ENCODE measurements at regions not wholly inside any gene's neighbourhood (a gene's known extent, or its start where the extent isn't known, plus 50 kb on each side); places are given as distances from the start of the nearest gene placed in this dataset.

DNA sequence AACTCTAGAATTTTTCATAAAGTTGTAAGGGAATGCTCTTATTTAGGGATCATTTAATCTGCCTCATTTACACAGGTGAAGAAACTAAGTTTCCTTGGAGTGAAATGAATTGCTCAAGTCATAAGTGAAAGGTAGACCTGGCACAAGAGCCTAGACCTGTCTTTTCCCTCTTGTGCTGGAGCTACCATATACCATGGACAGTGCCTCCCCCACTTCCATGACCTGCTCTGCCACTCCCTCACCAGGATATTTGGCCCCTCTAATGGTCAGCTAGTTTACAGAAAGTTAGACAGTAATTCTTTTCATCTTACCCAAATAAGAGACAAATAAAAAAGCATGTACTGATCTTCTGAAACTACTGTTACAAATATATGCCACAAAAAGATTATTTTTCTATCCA, 105.5 kb upstream of the ACO1 start:
- no peak for DNase-seq (ENCODE audit: low read depth)

- DNase-seq (ENCODE audit: low read depth), result no peak
Measured at GRCh38 chr9:32289756-32290155, 94.7 kb upstream of the ACO1 start.

GRCh38 chr9:32291370-32291769, 93.1 kb upstream of the ACO1 start:
- DNase-seq (ENCODE audit: low read depth), result no peak

DNA sequence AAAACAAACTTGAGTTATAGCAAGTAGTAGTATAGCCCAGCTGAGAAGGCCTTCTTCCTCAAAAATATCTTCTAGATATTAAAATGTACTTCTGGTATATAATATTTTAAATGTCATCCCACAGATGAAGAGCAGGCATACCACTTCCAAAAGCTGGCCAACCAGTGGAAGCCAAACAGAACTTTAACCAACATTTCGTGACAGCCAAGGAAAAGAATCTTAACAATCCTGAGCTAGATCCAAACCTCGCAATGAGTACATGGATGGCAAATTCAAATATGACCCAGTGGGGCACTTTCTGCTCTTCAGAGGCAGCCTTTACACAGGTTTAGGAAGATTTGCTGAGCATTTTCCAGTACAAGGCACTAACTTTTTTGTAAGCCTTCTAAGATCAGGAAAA, 91.8 kb upstream of the ACO1 start:
- DNase-seq (ENCODE audit: low read depth), result no peak

GRCh38 chr9:32293091-32293490, 91.4 kb upstream of the ACO1 start:
- no peak for DNase-seq (ENCODE audit: low read depth)

DNA sequence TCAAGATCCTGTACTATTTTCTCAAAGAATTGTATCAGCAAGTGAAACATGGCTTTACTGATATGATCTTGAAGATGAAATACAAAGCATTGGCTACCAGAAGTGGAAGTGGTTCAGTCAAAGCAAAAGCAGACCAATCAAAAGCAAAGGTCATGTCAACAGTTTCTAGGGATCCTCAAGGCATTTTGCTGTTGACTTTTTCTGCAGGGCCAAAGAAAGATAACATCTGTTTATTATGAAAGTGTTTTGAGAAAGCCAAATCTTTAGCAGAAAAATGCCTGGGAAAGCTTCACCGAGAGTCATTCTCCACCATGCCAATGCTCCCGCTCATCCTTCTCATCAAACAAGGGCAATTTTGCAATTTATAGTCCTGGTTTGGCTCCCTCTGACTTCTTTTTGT, 90.3 kb upstream of the ACO1 start:
- no peak for DNase-seq (ENCODE audit: low read depth)

DNA sequence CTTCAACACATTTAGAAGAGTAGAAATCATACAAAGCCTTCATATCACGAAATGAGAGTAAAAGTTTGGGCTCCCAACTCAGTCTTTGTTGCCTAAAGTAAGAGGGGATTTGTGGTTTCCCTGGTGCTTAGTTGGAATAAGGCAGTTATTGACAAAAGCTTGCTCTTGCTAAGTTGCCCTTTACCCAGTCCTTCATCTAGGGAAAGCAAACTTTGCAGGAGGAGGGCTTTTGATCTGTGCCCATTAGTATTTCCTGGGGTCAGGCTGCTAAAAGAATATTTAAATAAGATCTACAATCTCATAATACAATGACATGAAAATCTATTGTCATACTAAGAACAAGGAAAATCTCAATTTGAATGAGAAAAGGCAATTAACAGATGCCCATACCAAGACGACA, 84.1 kb upstream of the ACO1 start:
- DNase-seq (ENCODE audit: low read depth), result no peak

GRCh38 chr9:32304495-32304894, 79.9 kb upstream of the ACO1 start:
- DNase-seq (ENCODE audit: low read depth), result no peak

DNA sequence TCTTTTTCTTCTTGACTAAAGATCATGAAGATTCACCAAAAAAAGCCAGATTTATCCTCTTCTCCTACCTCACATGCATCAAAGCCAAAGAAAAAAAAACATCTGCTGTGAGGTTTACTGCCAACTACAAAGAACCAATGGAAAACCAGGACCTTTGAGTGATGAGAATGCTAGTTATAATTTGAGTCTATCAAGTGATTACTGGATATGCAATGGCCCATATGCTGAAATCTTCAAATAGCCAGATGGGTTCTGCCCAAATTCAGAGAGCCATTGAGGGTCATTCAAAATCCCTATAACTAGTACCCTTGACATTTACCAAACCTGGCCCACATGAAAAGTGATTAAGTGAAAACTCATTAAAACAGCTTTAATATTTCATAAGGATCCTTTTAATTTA, 78.4 kb upstream of the ACO1 start:
- no peak for DNase-seq (ENCODE audit: low read depth)

DNA sequence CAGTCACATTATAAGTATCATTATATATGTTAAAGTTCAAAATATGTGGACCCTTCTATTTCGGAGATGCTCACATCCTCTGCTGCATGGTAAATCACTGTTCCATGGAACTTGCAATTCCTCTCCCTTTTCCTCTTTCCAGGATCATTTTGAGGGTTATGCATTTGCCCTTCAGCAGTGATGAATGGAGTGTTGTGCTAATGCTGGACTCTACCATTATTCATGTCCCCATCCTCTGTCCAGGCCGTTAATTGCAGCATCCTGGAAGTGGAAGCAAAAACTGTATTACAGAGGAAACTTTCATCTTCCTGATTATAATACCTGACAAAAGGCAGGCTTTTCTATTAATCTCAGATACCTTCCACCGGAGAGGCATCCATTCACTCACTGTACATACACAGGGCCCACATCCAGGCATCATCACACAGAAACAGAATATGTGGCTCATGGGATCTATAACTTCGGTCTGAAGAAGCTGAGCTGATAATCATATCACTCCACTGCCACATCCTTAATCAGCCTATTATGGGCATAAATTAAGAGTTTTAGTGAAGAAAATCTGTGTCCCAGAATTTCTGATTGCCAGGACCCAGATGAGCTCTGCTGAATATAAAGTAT, 65.0 kb upstream of the ACO1 start:
- DNase-seq (ENCODE audit: low read depth), result no peak

DNA sequence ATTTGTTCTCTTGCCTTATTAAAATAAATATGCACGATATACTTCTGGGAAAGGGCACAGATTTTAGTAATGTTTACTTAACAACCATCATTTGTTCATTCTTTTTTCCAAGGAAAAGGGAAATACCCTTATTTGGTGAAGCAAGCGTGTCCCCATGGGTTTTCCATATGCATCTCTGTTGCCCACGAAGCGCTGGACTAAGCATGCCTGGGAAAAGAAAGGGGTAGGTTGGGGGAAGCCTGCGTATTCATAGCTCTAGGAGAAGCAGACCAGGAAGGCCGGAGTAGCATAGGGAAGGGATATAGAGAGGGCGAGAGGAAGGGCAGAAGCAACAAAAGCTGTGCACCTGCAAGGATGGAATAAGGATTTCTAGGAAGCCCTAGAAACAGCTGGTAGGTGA, 61.8 kb upstream of the ACO1 start:
- no peak for DNase-seq (ENCODE audit: low read depth)

- no peak for DNase-seq (ENCODE audit: low read depth)
Measured at GRCh38 chr9:32326146-32326545, 58.3 kb upstream of the ACO1 start.

- DNase-seq (ENCODE audit: low read depth), result no peak
Measured at GRCh38 chr9:32331240-32331639, 53.2 kb upstream of the ACO1 start.

DNA sequence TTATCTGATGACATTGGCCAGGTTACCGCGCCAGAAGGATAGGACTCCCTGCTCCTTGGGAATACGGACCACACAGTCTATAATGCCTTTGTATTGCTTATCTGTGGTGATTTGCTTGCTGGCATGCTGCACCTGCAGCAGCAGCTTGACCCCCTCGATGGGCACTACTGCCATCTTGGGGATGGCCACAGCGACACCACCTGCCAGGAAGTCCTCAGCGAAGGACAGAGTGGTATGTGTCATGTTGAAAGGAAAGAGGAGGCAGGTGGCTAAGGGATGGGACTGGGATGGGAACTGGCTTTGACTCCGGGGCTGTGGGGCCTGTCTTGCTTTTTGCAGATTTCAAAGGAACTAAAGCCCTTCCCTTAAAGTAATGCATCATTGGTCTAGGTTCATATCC, 50.3 kb upstream of the ACO1 start:
- DNase-seq (ENCODE audit: low read depth), result no peak

Data from renal cortical epithelial cell (primary cell).